GM12878 (cell line): ENCODE measurements at regions not wholly inside any gene's neighbourhood (a gene's known extent, or its start where the extent isn't known, plus 50 kb on each side); places are given as distances from the start of the nearest gene placed in this dataset.

Source experiments
- ATAC-seq: fragments of 200-7000 bp; cut with Tn5 transposase; 3 replicates; pipeline ENCODE4 v1.9.1; 2020; ENCODE audit warnings: mild to moderate bottlenecking, moderate library complexity
- BruUV-seq: library from RNA; stranded (reverse); fragments of 400-500 nt; replicated peaks from 2 replicates; lab custom pipeline; 2021; lab: Mats Ljungman, UMichigan
- CTCF ChIA-PET: fragments of 300-600 bp; sonication (Branson Sonifier 250); formaldehyde crosslinking; extraction: SDS; loops from one replicate; lab custom pipeline; 2021; ENCODE audit warnings: inconsistent platforms; lab: Yijun Ruan, JAX
- POLR2A ChIA-PET: fragments of 350-600 bp; formaldehyde crosslinking; extraction: SDS; loops from one replicate; lab custom pipeline; 2021; ENCODE audit warnings: inconsistent platforms; lab: Charles Lee
- RAD21 ChIA-PET: fragments of 300-600 bp; sonication (Branson Sonifier 250); formaldehyde crosslinking; loops from one replicate; lab custom pipeline; 2023; ENCODE audit warnings: antibody characterized with exemption; ENCODE audit not compliant: unreplicated experiment; lab: Charles Lee
- SMC1A ChIA-PET: fragments of 300-600 bp; sonication (Branson Sonifier 250); formaldehyde crosslinking; loops from one replicate; lab custom pipeline; 2023; ENCODE audit not compliant: unreplicated experiment, uncharacterized antibody; lab: Charles Lee
- DNase-seq: peaks from one replicate; pipeline ENCODE4 v3.0.0-alpha.2; 2011; ENCODE audit warnings: low read depth, low spot score
- FAIRE-seq: peaks from 3 replicates; lab custom pipeline; 2011; peaks lifted over from hg19 to GRCh38; lab: Jason Lieb, UNC
- H2AFZ ChIP-seq: 2 replicates; pipeline ENCODE4 v1.6.0; 2011; ENCODE audit warnings: low read depth, low read length, control low read depth; ENCODE audit not compliant: control insufficient read depth
- H3K27ac ChIP-seq: 2 replicates; pipeline ENCODE4 v1.5.1; 2011; ENCODE audit warnings: control low read depth; ENCODE audit not compliant: control insufficient read depth, insufficient read depth
- H3K27me3 ChIP-seq, 2 experiments: replicated peaks in 1 of 2; 2 replicates each; pipeline versions ENCODE4 v1.6.0 to v1.6.1; 2011; ENCODE audit warnings: low read length in 1 of 2; ENCODE audit not compliant: control insufficient read depth in 2 of 2, insufficient read depth in 2 of 2
- H3K36me3 ChIP-seq, 2 experiments: 2 replicates each; pipeline ENCODE4 v1.5.1; 2011; ENCODE audit warnings: low read length in 1 of 2; ENCODE audit not compliant: control insufficient read depth in 2 of 2, insufficient read depth in 2 of 2
- H3K4me1 ChIP-seq: 2 replicates; pipeline ENCODE4 v1.6.1; 2011; ENCODE audit warnings: mild to moderate bottlenecking, low read length, moderate library complexity, mixed read lengths; ENCODE audit not compliant: control insufficient read depth, insufficient read depth
- H3K4me2 ChIP-seq: 2 replicates; pipeline ENCODE4 v1.6.0; 2011; ENCODE audit warnings: control low read depth; ENCODE audit not compliant: control insufficient read depth, insufficient read depth
- H3K4me3 ChIP-seq: fragments of 200-600 bp; sonication (generic); 2 replicates; pipeline ENCODE4 v1.5.1; 2016
- H3K79me2 ChIP-seq: 2 replicates; pipeline ENCODE4 v1.6.0; 2011; ENCODE audit warnings: low read length; ENCODE audit not compliant: control insufficient read depth, insufficient read depth
- H3K9ac ChIP-seq: 2 replicates; pipeline ENCODE4 v1.8.0; 2011; ENCODE audit warnings: low read length, control low read depth, mixed read lengths; ENCODE audit not compliant: control insufficient read depth, insufficient read depth
- H3K9me3 ChIP-seq: replicated peaks from 3 replicates; pipeline ENCODE4 v1.5.1; 2011; ENCODE audit warnings: mild to moderate bottlenecking, low read length; ENCODE audit not compliant: control insufficient read depth, insufficient read depth
- H4K20me1 ChIP-seq: 2 replicates; pipeline ENCODE4 v1.6.0; 2011; ENCODE audit not compliant: control insufficient read depth, insufficient read depth
- BCLAF1 ChIP-seq: fragments of 450-650 bp; IDR thresholded peaks from 2 replicates; pipeline ENCODE4 v1.6.1; 2017; ENCODE audit warnings: antibody characterized with exemption, mild to moderate bottlenecking, moderate library complexity
- CBX3 ChIP-seq: fragments of 200-600 bp; sonication (generic); IDR thresholded peaks from 2 replicates; pipeline ENCODE4 v1.6.1; 2016; ENCODE audit warnings: low read depth, borderline replicate concordance
- CHD2 ChIP-seq: IDR thresholded peaks from 2 replicates; pipeline ENCODE4 v1.6.1; 2011; ENCODE audit warnings: low read depth, low read length, improper control_type of control experiment, borderline replicate concordance
- ESRRA ChIP-seq: IDR thresholded peaks from 2 replicates; pipeline ENCODE4 v1.6.1; 2012; ENCODE audit warnings: mild to moderate bottlenecking, low read length, improper control_type of control experiment
- IRF4 ChIP-seq: IDR thresholded peaks from 2 replicates; pipeline ENCODE4 v1.6.1; 2011; ENCODE audit warnings: low read depth, low read length
- NR2C2 ChIP-seq: IDR thresholded peaks from 2 replicates; pipeline ENCODE4 v1.6.1; 2011; ENCODE audit warnings: borderline replicate concordance, low read depth; ENCODE audit not compliant: control insufficient read depth, insufficient read length
- NR2F1 ChIP-seq: fragments of 450-650 bp; conservative IDR thresholded peaks from 2 replicates; pipeline ENCODE4 v1.6.1; 2017; ENCODE audit warnings: mild to moderate bottlenecking
- PAX5 ChIP-seq: IDR thresholded peaks from 2 replicates; pipeline ENCODE4 v1.6.1; 2011; ENCODE audit warnings: low read depth, low read length, borderline replicate concordance
- POLR2AphosphoS5 ChIP-seq: IDR thresholded peaks from 2 replicates; pipeline ENCODE4 v1.6.1; 2011; ENCODE audit warnings: mild to moderate bottlenecking, low read length, inconsistent platforms
- PRDM15 ChIP-seq: fragments of 450-650 bp; formaldehyde crosslinking; IDR thresholded peaks from 2 replicates; pipeline ENCODE4 v1.4.0; 2020; ENCODE audit warnings: mild to moderate bottlenecking, moderate library complexity
- RELA ChIP-seq: fragments of 450-650 bp; IDR thresholded peaks from 2 replicates; pipeline ENCODE4 v1.8.0; 2014; ENCODE audit warnings: borderline replicate concordance; ENCODE audit not compliant: partially characterized antibody
- SMARCA5 ChIP-seq: fragments of 450-650 bp; IDR thresholded peaks from 2 replicates; pipeline ENCODE4 v1.6.1; 2017; ENCODE audit warnings: mild to moderate bottlenecking
- SMC3 ChIP-seq: IDR thresholded peaks from 2 replicates; pipeline ENCODE4 v1.6.1; 2011; ENCODE audit warnings: low read length, improper control_type of control experiment, borderline replicate concordance
- SRF ChIP-seq, 2 experiments: IDR thresholded peaks; 2 replicates each; pipeline ENCODE4 v1.6.1; 2011; ENCODE audit warnings: low read depth in 2 of 2, low read length in 2 of 2, mild to moderate bottlenecking in 1 of 2, moderate library complexity in 1 of 2
- WGBS: methylation state at CpG from one replicate; pipeline ENCODE4 v1.1.6; 2016; ENCODE audit warnings: low lambda C conversion rate; ENCODE audit not compliant: insufficient replicate concordance, insufficient coverage; ENCODE audit errors: missing lambda C conversion rate; 5-methylcytosine and 5-hydroxymethylcytosine counted together
- in situ Hi-C: fragments of 300-500 bp; cut with MboI; formaldehyde crosslinking; loops from 9 replicates; pipeline ENCODE4 v1.14.3; 2018; ENCODE audit warnings: mixed read lengths
- intact Hi-C: fragments of 100-400 bp; cut with micrococcal nuclease; formaldehyde crosslinking; loops from one replicate; pipeline ENCODE4 v1.14.2; 2022; ENCODE audit not compliant: unreplicated experiment

DNA sequence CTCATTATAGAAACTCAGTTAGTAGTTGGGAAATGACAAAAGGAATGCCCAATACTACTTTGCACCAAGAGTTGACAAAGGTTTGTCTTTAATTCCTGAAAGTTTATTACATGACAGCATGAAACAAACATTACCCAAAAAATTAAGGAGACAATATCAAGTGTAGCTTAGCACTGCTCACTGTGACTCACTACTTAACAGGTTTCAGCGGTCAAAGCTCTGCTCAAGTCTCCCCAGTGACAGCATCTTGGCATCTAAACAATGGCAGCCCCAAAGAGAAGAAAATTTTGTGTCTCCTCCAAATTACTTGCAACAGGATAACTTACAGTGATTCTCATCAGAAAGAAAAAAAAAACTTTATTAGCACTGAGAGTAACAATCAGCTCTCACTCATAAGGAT, 1030.2 kb downstream of the EFNA5 start:
- DNase-seq: no peak
- H3K4me1 ChIP-seq: no peaks in the 10 kb centered on the region
- RAD21 ChIA-PET: no interaction called here
- intact Hi-C loops: no loop called here
- WGBS: 0% methylated on average over 1 of the region's 1 CpG
- TF ChIP-seq CHD2 (no peak), NR2C2 (no peak), NR2F1 (no peak)
- H3K9me3 ChIP-seq: no peaks in the 10 kb centered on the region
- H3K27ac ChIP-seq: no peak overlapping the region
- ATAC-seq: peak; percentile 72
- CTCF ChIA-PET: interaction anchor here (0.6 kb wide), 1 partner anchor 1389 kb away, joined by 3 read pairs; no protein-coding TSS in a partner anchor
- no peaks in the 10 kb centered on the region for H4K20me1 ChIP-seq
- H3K4me3 ChIP-seq: no peak overlapping the region
- POLR2A ChIA-PET: no interaction called here
- BruUV-seq: no TSS peak
- no peaks in the 10 kb centered on the region for H3K27me3 ChIP-seq
- in situ Hi-C loops: no loop called here
- H3K36me3 ChIP-seq: no peaks in the 10 kb centered on the region
- SMC1A ChIA-PET: no interaction called here
- H3K4me2 ChIP-seq: no peak overlapping the region
- FAIRE-seq: no peak
- H3K9ac ChIP-seq: no peak overlapping the region
- H2AFZ ChIP-seq: no peak overlapping the region
- no peaks in the 10 kb centered on the region for H3K79me2 ChIP-seq

- DNase-seq: no peak
- WGBS: 0% methylated on average over 2 of the region's 2 CpGs
- H3K27ac ChIP-seq: no peak overlapping the region
- no peak for FAIRE-seq
- H3K27me3 ChIP-seq: no peaks in the 10 kb centered on the region
- SMC1A ChIA-PET: no interaction called here
- no peak overlapping the region for H3K4me3 ChIP-seq
- no peak for ATAC-seq
- CTCF ChIA-PET: no interaction called here
- POLR2A ChIA-PET: no interaction called here
- H3K9ac ChIP-seq: no peak overlapping the region
- H3K79me2 ChIP-seq: no peaks in the 10 kb centered on the region
- intact Hi-C loops (no loop called here), in situ Hi-C loops (no loop called here)
- RAD21 ChIA-PET: no interaction called here
- H2AFZ ChIP-seq: no peak overlapping the region; the same call in 1 of the 2 replicates
- H3K9me3 ChIP-seq: no peaks in the 10 kb centered on the region
- BruUV-seq: no TSS peak
- H4K20me1 ChIP-seq: no peaks in the 10 kb centered on the region
- H3K36me3 ChIP-seq: no peaks in the 10 kb centered on the region
- no peak overlapping the region for H3K4me2 ChIP-seq
- no peaks in the 10 kb centered on the region for H3K4me1 ChIP-seq
- TF ChIP-seq CBX3 (no peak), POLR2AphosphoS5 (no peak), SMARCA5 (no peak), ESRRA (no peak), RELA (no peak), PRDM15 (no peak), SMC3 (no peak), IRF4 (no peak), PAX5 (no peak), BCLAF1 (no peak), SRF (IDR thresholded peaks at IDR 0.05; ENCODE audit: low read depth in 2 of 2, low read length in 2 of 2) (no peak)
Observed at GRCh38 chr5:106639488-106639887, 1031.2 kb downstream of the EFNA5 start.
